ENCODE measurements at regions not wholly inside any gene's neighbourhood (a gene's known extent, or its start where the extent isn't known, plus 50 kb on each side); places are given as distances from the start of the nearest gene placed in this dataset.
"Not testable (repeated sequence)": the region's sequence is repeated elsewhere in the genome, so short reads cannot be mapped to it uniquely, and the experiment has no call there.

DNA sequence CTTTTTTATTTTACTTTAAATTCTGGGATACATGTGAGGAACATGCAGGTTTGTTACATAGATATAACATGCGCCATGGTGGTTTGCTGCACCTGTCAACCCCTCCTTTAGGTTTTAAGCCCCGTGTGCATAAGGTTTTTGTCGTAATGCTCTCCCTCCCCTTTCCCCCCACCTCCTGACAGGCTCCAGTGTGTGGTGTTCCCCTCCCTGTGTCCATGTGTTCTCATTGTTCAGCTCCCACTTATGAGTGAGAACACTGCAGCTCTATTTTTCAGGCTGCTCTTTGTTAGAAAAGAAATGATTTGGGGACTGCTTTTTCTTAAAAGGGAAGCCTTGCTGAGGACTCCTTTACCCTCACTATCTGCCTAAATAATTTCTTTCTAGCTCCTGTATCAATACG, 430.2 kb upstream of the TMEM132C start:
- not testable (repeated sequence) for H3K9me3 ChIP-seq (ENCODE audit: low read length); H3K4me1 ChIP-seq (ENCODE audit: insufficient read depth, low read length); H3K4me3 ChIP-seq (ENCODE audit: low read length); H2AFZ ChIP-seq (ENCODE audit: low read depth, low read length); H3K27me3 ChIP-seq (ENCODE audit: insufficient read depth, low read length); H3K36me3 ChIP-seq (ENCODE audit: insufficient read depth, low read length)

- Histone ChIP-seq H2AFZ (ENCODE audit: low read depth, low read length) (no peak overlapping the region), H3K4me3 (ENCODE audit: low read length) (no peak overlapping the region), H3K4me1 (ENCODE audit: insufficient read depth, low read length) (peaks cover 2% of the 10 kb centered on the region), H3K36me3 (ENCODE audit: insufficient read depth, low read length) (no peaks in the 10 kb centered on the region), H3K27me3 (ENCODE audit: insufficient read depth, low read length) (no peaks in the 10 kb centered on the region), H3K9me3 (ENCODE audit: low read length) (no peaks in the 10 kb centered on the region)
Measured at GRCh38 chr12:127857661-127858060, 409.3 kb upstream of the TMEM132C start.

- no peak overlapping the region for H3K4me3 ChIP-seq (ENCODE audit: low read length)
Measured at GRCh38 chr12:127860536-127860935, 406.4 kb upstream of the TMEM132C start.

DNA sequence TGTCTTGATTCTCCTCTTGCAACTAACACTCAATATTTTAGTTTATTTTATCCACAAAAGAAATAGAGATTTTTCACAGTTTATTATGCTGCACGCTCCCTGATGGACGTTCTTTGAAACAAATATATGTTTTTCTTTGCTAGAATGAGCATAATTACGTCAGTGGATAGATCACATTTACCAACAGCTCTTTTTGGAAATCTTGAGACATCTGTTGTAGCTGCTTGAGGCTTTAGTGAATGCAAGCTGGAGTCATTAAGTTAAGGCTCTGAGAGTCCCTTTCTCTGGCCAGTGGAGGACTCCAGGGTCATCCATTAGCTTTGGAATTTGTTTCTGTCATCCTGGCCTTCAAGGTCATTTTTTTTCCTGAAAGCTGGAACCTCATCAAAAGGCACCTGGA, 405.6 kb upstream of the TMEM132C start:
- Histone ChIP-seq H3K36me3 (ENCODE audit: insufficient read depth, low read length) (no peaks in the 10 kb centered on the region), H3K4me3 (ENCODE audit: low read length) (no peak overlapping the region), H3K9me3 (ENCODE audit: low read length) (no peaks in the 10 kb centered on the region), H3K4me1 (ENCODE audit: insufficient read depth, low read length) (no peaks in the 10 kb centered on the region), H3K27me3 (ENCODE audit: insufficient read depth, low read length) (no peaks in the 10 kb centered on the region), H2AFZ (ENCODE audit: low read depth, low read length) (no peak overlapping the region)

More at GRCh38 chr12:127860536-127860935, 406.4 kb upstream of the TMEM132C start:
- H3K36me3 ChIP-seq (ENCODE audit: insufficient read depth, low read length): no peaks in the 10 kb centered on the region
- no peaks in the 10 kb centered on the region for H3K4me1 ChIP-seq (ENCODE audit: insufficient read depth, low read length)
- no peaks in the 10 kb centered on the region for H3K9me3 ChIP-seq (ENCODE audit: low read length)
- no peaks in the 10 kb centered on the region for H3K27me3 ChIP-seq (ENCODE audit: insufficient read depth, low read length)
- H2AFZ ChIP-seq (ENCODE audit: low read depth, low read length): no peak overlapping the region

DNA sequence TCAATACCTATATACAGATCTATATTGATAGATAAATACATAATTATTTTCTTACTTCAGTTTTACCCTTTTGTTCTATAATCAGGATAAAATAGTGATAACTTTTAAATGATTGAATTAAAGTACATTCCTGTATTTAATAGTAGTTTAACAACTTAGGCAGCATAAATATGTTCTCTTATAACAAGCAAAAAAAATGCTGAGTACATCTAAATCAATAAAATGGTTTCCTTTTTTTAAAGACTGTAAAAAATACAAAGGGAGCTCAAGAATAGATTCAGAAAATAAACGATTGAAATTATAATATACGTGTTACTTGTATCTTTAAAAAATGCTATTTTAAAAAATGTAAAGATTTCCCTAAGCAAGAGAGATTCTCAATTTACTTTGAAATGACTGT, 393.7 kb upstream of the TMEM132C start:
- no peaks in the 10 kb centered on the region for H3K4me1 ChIP-seq (ENCODE audit: insufficient read depth, low read length)
- H3K4me3 ChIP-seq (ENCODE audit: low read length): no peak overlapping the region
- no peaks in the 10 kb centered on the region for H3K27me3 ChIP-seq (ENCODE audit: insufficient read depth, low read length)
- no peak overlapping the region for H2AFZ ChIP-seq (ENCODE audit: low read depth, low read length)
- no peaks in the 10 kb centered on the region for H3K36me3 ChIP-seq (ENCODE audit: insufficient read depth, low read length)
- no peaks in the 10 kb centered on the region for H3K9me3 ChIP-seq (ENCODE audit: low read length)

DNA sequence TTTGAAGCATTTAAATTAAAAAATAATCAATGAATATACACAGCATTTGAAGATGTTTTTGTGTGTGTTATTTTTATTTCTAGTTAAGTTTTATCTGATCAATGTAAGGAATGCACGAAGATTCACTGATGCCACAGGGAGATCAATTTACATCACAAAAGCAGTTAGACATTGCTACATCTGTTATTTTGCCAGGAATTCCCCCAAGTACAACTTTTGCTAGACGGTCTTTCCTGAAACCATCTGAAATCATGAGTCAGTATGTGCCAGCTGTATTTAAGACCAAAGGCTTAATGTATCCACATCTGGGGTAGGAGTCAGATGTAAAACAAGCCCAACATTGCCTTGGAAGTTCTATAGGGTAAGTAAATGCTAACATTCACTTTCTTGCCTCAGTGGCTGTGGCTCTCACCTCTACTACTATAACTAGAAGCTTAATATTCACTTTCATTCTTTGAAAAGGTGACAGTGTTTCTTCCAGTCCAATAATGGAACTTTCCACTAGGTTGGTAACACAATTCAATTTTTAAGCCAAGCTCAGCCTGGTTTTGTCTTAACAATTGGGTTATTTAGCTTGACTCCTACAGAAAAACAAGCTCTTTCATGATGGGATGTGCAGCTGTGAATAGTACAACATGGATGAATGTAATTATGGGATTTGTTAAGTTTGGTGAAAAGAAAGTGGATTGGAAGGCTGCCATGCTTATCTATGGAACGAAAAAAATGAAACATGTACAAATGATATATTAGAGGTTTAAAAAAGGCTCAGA, 385.4 kb upstream of the TMEM132C start:
- no peaks in the 10 kb centered on the region for H3K4me1 ChIP-seq (ENCODE audit: insufficient read depth, low read length)
- H2AFZ ChIP-seq (ENCODE audit: low read depth, low read length): no peak overlapping the region
- H3K9me3 ChIP-seq (ENCODE audit: low read length): no peaks in the 10 kb centered on the region
- no peaks in the 10 kb centered on the region for H3K27me3 ChIP-seq (ENCODE audit: insufficient read depth, low read length)
- no peaks in the 10 kb centered on the region for H3K36me3 ChIP-seq (ENCODE audit: insufficient read depth, low read length)
- no peak overlapping the region for H3K4me3 ChIP-seq (ENCODE audit: low read length)

DNA sequence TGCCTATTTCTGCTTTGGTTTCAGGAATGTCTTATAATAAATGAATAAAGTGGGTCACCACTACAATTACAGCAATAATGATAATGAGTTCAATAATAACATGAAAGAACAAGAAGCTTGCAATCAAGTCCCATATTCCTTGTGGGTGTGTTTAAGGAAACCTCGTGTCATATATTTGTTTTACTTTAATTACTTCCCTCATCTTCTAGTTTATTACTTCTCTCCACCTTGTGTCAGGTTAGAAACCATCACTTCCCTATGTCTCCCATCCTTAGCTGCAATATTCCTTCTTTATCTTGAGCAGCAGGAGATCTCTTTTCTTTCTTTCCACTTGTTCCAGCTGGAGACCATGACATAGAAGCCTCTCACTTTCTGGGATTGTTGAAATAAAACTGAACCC, 384.0 kb upstream of the TMEM132C start:
- no peaks in the 10 kb centered on the region for H3K4me1 ChIP-seq (ENCODE audit: insufficient read depth, low read length)

GRCh38 chr12:127885954-127886750, 380.8 kb upstream of the TMEM132C start:
- H3K36me3 ChIP-seq (ENCODE audit: insufficient read depth, low read length): no peaks in the 10 kb centered on the region
- H3K27me3 ChIP-seq (ENCODE audit: insufficient read depth, low read length): no peaks in the 10 kb centered on the region
- H2AFZ ChIP-seq (ENCODE audit: low read depth, low read length): no peak overlapping the region
- no peak overlapping the region for H3K4me3 ChIP-seq (ENCODE audit: low read length)
- no peaks in the 10 kb centered on the region for H3K4me1 ChIP-seq (ENCODE audit: insufficient read depth, low read length)
- no peaks in the 10 kb centered on the region for H3K9me3 ChIP-seq (ENCODE audit: low read length)

More for the DNA sequence above, 384.0 kb upstream of the TMEM132C start:
- H3K4me3 ChIP-seq (ENCODE audit: low read length): no peak overlapping the region
- H3K27me3 ChIP-seq (ENCODE audit: insufficient read depth, low read length): no peaks in the 10 kb centered on the region
- H2AFZ ChIP-seq (ENCODE audit: low read depth, low read length): no peak overlapping the region
- no peaks in the 10 kb centered on the region for H3K9me3 ChIP-seq (ENCODE audit: low read length)
- H3K36me3 ChIP-seq (ENCODE audit: insufficient read depth, low read length): no peaks in the 10 kb centered on the region

GRCh38 chr12:127886827-127887226, 380.1 kb upstream of the TMEM132C start:
- Histone ChIP-seq H3K4me1 (ENCODE audit: insufficient read depth, low read length) (no peaks in the 10 kb centered on the region), H3K27me3 (ENCODE audit: insufficient read depth, low read length) (no peaks in the 10 kb centered on the region), H3K9me3 (ENCODE audit: low read length) (no peaks in the 10 kb centered on the region), H3K4me3 (ENCODE audit: low read length) (no peak overlapping the region), H3K36me3 (ENCODE audit: insufficient read depth, low read length) (no peaks in the 10 kb centered on the region), H2AFZ (ENCODE audit: low read depth, low read length) (no peak overlapping the region)

DNA sequence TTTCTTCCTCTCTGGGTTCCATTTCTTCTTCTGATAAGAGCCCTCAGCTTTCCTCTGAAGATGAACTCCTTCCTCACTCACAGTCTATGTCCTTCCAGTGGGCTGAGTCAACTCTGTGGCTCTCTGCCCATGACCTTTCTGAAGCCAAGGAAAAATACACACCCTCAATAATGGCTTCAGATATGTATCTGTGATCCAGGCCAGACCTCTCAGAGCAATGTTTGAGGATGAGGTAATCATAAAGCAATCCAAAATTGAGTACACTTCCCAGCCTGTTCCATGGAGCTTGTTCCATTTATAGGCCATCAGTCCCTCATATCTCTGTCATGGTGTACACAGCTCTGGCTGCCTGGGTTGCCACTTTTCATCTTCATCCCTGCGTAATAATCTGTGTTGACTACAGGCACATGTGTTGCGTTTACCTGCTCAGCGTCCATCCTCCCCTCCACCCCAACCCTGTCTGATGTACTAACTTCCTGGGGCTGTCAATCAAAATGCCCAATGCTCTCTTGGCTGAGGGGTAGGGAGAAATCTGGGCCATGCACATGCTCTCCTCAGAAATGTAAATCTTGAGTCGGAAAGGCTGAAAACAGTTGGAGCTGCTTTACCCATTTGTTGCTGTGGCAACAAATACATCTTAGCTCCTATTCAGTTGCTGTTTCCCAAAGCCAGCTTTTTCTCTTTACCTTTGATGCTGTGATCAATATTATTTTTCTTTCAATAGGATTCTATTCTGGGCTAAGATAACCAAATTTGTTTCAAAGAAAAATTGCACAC, 377.8 kb upstream of the TMEM132C start:
- Histone ChIP-seq H3K9me3 (ENCODE audit: low read length) (no peaks in the 10 kb centered on the region), H2AFZ (ENCODE audit: low read depth, low read length) (no peak overlapping the region), H3K27me3 (ENCODE audit: insufficient read depth, low read length) (no peaks in the 10 kb centered on the region), H3K4me3 (ENCODE audit: low read length) (no peak overlapping the region), H3K36me3 (ENCODE audit: insufficient read depth, low read length) (no peaks in the 10 kb centered on the region), H3K4me1 (ENCODE audit: insufficient read depth, low read length) (no peaks in the 10 kb centered on the region)

DNA sequence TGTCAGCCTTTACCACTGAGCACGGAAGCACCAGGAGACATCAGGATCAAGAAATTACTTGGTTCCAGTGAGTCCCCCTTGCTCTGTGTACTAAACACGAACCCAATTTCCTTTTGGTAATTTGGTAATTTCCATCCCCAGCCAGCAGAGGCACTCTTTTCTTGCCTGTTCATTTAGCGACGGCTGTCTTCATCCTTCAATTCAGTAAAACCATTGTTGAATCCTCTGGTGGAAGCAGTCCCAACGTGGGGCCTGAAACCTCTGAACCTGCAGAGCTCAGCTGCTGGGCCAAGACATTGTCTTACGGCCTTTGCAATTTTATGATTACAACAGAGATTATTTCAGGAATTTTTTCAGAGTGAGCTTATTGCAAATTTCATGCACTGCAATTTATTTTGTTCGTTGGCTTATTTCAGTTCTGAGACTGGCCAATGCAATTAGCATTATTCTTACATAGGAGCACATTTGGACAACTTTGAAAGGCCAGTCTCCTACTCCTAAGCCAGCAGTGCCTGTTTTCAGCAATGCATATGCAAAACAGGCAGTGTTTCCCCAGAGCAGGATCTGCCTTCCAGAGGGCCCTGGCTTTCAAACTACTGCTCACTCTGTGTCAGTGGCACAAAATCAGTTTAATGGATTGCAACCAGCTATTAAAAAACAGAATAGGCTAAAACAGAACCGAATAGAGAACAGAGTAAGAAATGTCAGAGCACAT, 372.9 kb upstream of the TMEM132C start:
- Histone ChIP-seq H3K9me3 (ENCODE audit: low read length) (no peaks in the 10 kb centered on the region), H3K4me3 (ENCODE audit: low read length) (no peak overlapping the region), H3K36me3 (ENCODE audit: insufficient read depth, low read length) (no peaks in the 10 kb centered on the region), H3K27me3 (ENCODE audit: insufficient read depth, low read length) (no peaks in the 10 kb centered on the region), H2AFZ (ENCODE audit: low read depth, low read length) (no peak overlapping the region), H3K4me1 (ENCODE audit: insufficient read depth, low read length) (no peaks in the 10 kb centered on the region)

DNA sequence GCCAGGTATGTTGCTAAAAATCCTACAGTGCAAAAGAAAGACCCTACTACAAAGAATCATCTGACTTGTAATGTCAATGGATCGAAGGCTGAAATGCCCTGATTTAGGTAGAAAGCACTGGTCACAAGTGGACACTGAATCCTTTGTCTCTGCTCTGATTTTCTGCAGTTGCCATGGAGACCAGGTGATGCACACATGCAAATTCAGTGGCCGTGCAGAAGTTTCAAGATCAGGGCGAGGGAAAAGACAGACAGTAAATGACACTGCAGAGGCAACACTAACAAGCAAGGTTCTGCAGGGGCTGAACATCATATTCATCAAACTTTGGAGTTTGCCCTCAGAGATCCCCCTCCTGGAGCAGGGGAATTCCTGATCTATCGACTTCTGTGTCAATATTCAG, 370.3 kb upstream of the TMEM132C start:
- Histone ChIP-seq H3K36me3 (ENCODE audit: insufficient read depth, low read length) (no peaks in the 10 kb centered on the region), H2AFZ (ENCODE audit: low read depth, low read length) (no peak overlapping the region), H3K27me3 (ENCODE audit: insufficient read depth, low read length) (no peaks in the 10 kb centered on the region), H3K4me3 (ENCODE audit: low read length) (no peak overlapping the region), H3K9me3 (ENCODE audit: low read length) (no peaks in the 10 kb centered on the region), H3K4me1 (ENCODE audit: insufficient read depth, low read length) (no peaks in the 10 kb centered on the region)
